ENCODE measurements at regions not wholly inside any gene's neighbourhood (a gene's known extent, or its start where the extent isn't known, plus 50 kb on each side); places are given as distances from the start of the nearest gene placed in this dataset.
"Not testable (repeated sequence)": the region's sequence is repeated elsewhere in the genome, so short reads cannot be mapped to it uniquely, and the experiment has no call there.

DNA sequence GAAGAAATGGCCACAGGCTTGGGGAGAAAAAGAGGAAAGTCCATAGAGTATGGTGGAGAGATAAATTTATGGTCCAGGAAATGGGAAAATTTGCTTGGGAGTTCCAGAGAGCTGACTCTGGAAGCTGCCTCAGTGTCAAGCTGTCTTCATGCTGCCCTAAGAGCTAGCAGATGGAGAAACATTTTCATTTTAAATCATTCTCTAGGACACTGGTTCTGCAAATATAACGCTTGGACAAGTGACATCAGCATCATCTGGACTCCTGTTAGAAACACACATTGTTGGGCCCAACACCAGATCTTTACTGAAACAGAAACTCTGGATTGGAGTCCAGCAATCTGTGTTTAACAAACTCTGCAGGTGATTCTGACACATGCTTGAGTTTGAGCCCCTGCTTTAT lies 592.0 kb upstream of the KLF12 start:
- H3K36me3 ChIP-seq (ENCODE audit: control insufficient read depth in 4 of 4, insufficient read depth in 4 of 4, low read length in 4 of 4) = no peaks in the 10 kb centered on the region
- H3K27me3 ChIP-seq (ENCODE audit: control insufficient read depth in 3 of 3, insufficient read depth in 3 of 3, low read length in 2 of 3) = no peaks in the 10 kb centered on the region
- no peak overlapping the region for H3K4me3 ChIP-seq
- DNase-seq = no peak
- 88 to 94% methylated on average over 1 of the region's 1 CpG for WGBS, 2 donors
- ATAC-seq (ENCODE audit: insufficient read depth, low FRiP score) = no peak
- H3K9ac ChIP-seq (ENCODE audit: insufficient read depth in 1 of 2, low read length in 2 of 2) = no peak overlapping the region
- H3K9me3 ChIP-seq (ENCODE audit: control insufficient read depth in 4 of 4, insufficient read depth in 3 of 4, low read length in 3 of 4) = peaks cover 0 to 1% (median 0%) of the 10 kb centered on the region in 4 donors
- TF ChIP-seq, protein P1, sequence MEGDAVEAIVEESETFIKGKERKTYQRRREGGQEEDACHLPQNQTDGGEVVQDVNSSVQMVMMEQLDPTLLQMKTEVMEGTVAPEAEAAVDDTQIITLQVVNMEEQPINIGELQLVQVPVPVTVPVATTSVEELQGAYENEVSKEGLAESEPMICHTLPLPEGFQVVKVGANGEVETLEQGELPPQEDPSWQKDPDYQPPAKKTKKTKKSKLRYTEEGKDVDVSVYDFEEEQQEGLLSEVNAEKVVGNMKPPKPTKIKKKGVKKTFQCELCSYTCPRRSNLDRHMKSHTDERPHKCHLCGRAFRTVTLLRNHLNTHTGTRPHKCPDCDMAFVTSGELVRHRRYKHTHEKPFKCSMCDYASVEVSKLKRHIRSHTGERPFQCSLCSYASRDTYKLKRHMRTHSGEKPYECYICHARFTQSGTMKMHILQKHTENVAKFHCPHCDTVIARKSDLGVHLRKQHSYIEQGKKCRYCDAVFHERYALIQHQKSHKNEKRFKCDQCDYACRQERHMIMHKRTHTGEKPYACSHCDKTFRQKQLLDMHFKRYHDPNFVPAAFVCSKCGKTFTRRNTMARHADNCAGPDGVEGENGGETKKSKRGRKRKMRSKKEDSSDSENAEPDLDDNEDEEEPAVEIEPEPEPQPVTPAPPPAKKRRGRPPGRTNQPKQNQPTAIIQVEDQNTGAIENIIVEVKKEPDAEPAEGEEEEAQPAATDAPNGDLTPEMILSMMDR (IDR thresholded peaks at IDR 0.05; ENCODE audit: control extremely low read depth, extremely low read depth) = no peak
- H3K4me1 ChIP-seq (ENCODE audit: control insufficient read depth in 5 of 5, insufficient read depth in 5 of 5, low read length in 5 of 5) = no peaks in the 10 kb centered on the region
- H3K27ac ChIP-seq (ENCODE audit: low read depth in 1 of 2, low read length in 1 of 2) = no peak overlapping the region

DNA sequence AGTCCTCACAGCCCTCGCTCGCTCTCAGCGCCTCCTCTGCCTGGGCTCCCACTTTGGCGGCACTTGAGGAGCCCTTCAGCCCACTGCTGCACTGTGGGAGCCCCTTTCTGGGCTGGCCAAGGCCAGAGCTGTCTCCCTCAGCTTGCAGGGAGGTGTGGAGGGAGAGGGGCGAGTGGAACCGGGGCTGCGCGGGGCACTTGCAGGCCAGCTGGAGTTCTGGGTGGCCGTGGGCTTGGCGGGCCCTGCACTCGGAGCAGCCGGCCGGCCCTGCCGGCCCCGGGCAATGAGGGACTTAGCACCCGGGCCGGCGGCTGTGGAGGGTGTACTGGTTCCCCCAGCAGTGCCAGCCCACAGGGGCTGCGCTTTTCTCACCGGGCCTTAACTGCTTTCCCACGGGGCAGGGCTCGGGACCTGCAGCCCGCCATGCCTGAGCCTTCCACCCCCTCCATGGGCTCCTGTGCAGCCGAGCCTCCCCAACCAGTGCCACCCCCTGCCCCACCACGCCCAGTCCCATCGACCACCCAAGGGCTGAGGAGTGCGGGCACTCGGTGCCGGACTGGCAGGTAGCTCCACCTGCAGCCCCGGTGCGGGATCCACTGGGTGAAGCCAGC lies 584.1 kb upstream of the KLF12 start:
- not testable (repeated sequence) for H3K9me3 ChIP-seq (ENCODE audit: control insufficient read depth in 4 of 4, insufficient read depth in 3 of 4, low read length in 3 of 4); H3K4me3 ChIP-seq; H3K27me3 ChIP-seq (ENCODE audit: control insufficient read depth in 3 of 3, insufficient read depth in 3 of 3, low read length in 2 of 3); H3K27ac ChIP-seq (ENCODE audit: low read depth in 1 of 2, low read length in 1 of 2); H3K4me1 ChIP-seq (ENCODE audit: control insufficient read depth in 5 of 5, insufficient read depth in 5 of 5, low read length in 5 of 5); DNase-seq; H3K36me3 ChIP-seq (ENCODE audit: control insufficient read depth in 4 of 4, insufficient read depth in 4 of 4, low read length in 4 of 4); ATAC-seq (ENCODE audit: insufficient read depth, low FRiP score); H3K9ac ChIP-seq (ENCODE audit: insufficient read depth in 1 of 2, low read length in 2 of 2)
- 89 to 96% methylated on average over 20 to 31 of the region's 31 CpGs for WGBS, 2 donors

DNA sequence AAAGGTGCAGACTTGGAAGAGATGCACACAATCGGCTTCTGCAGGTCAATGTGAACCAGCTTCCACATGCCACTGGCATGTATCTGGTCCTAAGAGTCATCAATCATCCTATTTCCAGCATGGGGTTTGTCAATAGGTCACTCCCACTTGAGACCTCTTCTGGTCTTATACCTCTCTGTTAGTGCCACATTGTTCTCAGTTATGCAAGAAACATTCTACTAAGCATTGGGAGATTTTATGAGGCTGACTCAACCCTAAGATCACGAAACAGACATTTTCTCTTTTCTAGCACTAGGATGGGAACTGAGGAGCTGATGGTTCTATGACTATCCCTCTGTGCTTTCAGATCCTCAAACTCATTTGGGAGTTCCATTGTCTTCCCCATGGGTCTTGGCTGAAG lies 581.5 kb upstream of the KLF12 start:
- ATAC-seq (ENCODE audit: insufficient read depth, low FRiP score) = no peak
- TF ChIP-seq, protein P1 (IDR thresholded peaks at IDR 0.05; ENCODE audit: control extremely low read depth, extremely low read depth) = no peak
- Histone ChIP-seq H3K27ac (ENCODE audit: low read depth in 1 of 2, low read length in 1 of 2) (no peak overlapping the region), H3K9ac (ENCODE audit: insufficient read depth in 1 of 2, low read length in 2 of 2) (no peak overlapping the region), H3K27me3 (ENCODE audit: control insufficient read depth in 3 of 3, insufficient read depth in 3 of 3, low read length in 2 of 3) (no peaks in the 10 kb centered on the region), H3K9me3 (ENCODE audit: control insufficient read depth in 4 of 4, insufficient read depth in 3 of 4, low read length in 3 of 4) (peaks cover 0 to 2% (median 0%) of the 10 kb centered on the region in 4 donors), H3K36me3 (ENCODE audit: control insufficient read depth in 4 of 4, insufficient read depth in 4 of 4, low read length in 4 of 4) (no peaks in the 10 kb centered on the region), H3K4me3 (no peak overlapping the region), H3K4me1 (ENCODE audit: control insufficient read depth in 5 of 5, insufficient read depth in 5 of 5, low read length in 5 of 5) (no peaks in the 10 kb centered on the region)
- 73 to 86% methylated on average over 2 of the region's 2 CpGs for WGBS, 2 donors
- DNase-seq = no peak

DNA sequence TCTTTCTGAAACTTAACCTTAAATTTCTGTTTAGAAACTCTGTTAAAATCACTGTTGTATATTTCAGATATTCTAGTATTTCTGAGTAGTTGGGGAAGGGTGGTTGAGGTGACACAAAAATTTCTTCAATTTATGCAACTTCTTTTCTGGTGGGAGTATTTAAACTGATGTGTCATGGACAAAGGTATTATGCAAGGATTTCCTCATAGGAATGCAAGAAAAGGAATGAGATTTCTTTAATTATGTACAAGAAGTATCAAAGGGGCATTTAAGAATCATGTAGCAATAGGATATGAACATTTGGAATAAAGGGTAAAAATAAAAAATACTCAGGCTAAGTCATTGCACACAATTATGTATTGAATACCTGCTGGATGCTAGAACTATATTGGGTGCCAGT lies 575.8 kb upstream of the KLF12 start:
- Histone ChIP-seq H3K27ac (ENCODE audit: low read depth in 1 of 2, low read length in 1 of 2) (no peak overlapping the region), H3K36me3 (ENCODE audit: control insufficient read depth in 4 of 4, insufficient read depth in 4 of 4, low read length in 4 of 4) (no peaks in the 10 kb centered on the region), H3K9me3 (ENCODE audit: control insufficient read depth in 4 of 4, insufficient read depth in 3 of 4, low read length in 3 of 4) (peaks cover 0 to 5% (median 1%) of the 10 kb centered on the region in 4 donors), H3K4me3 (no peak overlapping the region), H3K4me1 (ENCODE audit: control insufficient read depth in 5 of 5, insufficient read depth in 5 of 5, low read length in 5 of 5) (peaks cover 0 to 8% (median 0%) of the 10 kb centered on the region in 5 donors), H3K9ac (ENCODE audit: insufficient read depth in 1 of 2, low read length in 2 of 2) (no peak overlapping the region), H3K27me3 (ENCODE audit: control insufficient read depth in 3 of 3, insufficient read depth in 3 of 3, low read length in 2 of 3) (no peaks in the 10 kb centered on the region)
- ATAC-seq (ENCODE audit: insufficient read depth, low FRiP score) = no peak
- no peak for DNase-seq
- TF ChIP-seq, protein P1 (IDR thresholded peaks at IDR 0.05; ENCODE audit: control extremely low read depth, extremely low read depth) = no peak
